Endothelial cell of umbilical vein (primary cell): ENCODE measurements at regions not wholly inside any gene's neighbourhood (a gene's known extent, or its start where the extent isn't known, plus 50 kb on each side); places are given as distances from the start of the nearest gene placed in this dataset.

Experiments used
- BruUV-seq: library from RNA; stranded (reverse); fragments of 400-500 nt; replicated peaks from 2 replicates; lab custom pipeline; 2021; lab: Mats Ljungman, UMichigan
- CTCF ChIA-PET: fragments of 300-600, 350-600 bp; sonication (Branson Sonifier 250); formaldehyde crosslinking; loops from one replicate; lab custom pipeline; 2021; ENCODE audit warnings: antibody characterized with exemption, inconsistent platforms; lab: Charles Lee
- POLR2A ChIA-PET: fragments of 300-600, 350-600 bp; sonication (Branson Sonifier 250); formaldehyde crosslinking; loops from one replicate; lab custom pipeline; 2021; ENCODE audit warnings: antibody characterized with exemption, inconsistent platforms; lab: Charles Lee
- DNase-seq: peaks from one replicate; pipeline ENCODE4 v3.0.0-alpha.2; 2011; ENCODE audit warnings: low read depth, low spot score
- FAIRE-seq: peaks from 2 replicates; lab custom pipeline; 2011; peaks lifted over from hg19 to GRCh38; lab: Jason Lieb, UNC
- H2AFZ ChIP-seq: 2 replicates; pipeline ENCODE4 v1.6.0; 2012; ENCODE audit warnings: low read depth, low read length, control low read depth, inconsistent platforms
- H3K27ac ChIP-seq: 2 replicates; pipeline ENCODE4 v1.5.1; 2011; ENCODE audit warnings: low read depth, mild to moderate bottlenecking, control low read depth, low read length, moderate library complexity; ENCODE audit not compliant: insufficient read depth
- H3K27me3 ChIP-seq, 2 experiments: 2 replicates each; pipeline versions ENCODE4 v1.6.0 to v1.6.1; 2011; ENCODE audit warnings: low read length in 2 of 2, mixed read lengths in 1 of 2; ENCODE audit not compliant: control insufficient read depth in 2 of 2, insufficient read depth in 2 of 2
- H3K36me3 ChIP-seq, 2 experiments: 2 replicates in 1 of 2; 3 replicates in 1 of 2; pipeline ENCODE4 v1.5.1; 2011; ENCODE audit warnings: low read length in 2 of 2, mild to moderate bottlenecking in 1 of 2, moderate library complexity in 1 of 2; ENCODE audit not compliant: control insufficient read depth in 2 of 2, insufficient read depth in 2 of 2; ENCODE audit errors: extremely low read depth in 1 of 2
- H3K4me1 ChIP-seq: 3 replicates; pipeline ENCODE4 v1.5.1; 2011; ENCODE audit warnings: mild to moderate bottlenecking, low read length; ENCODE audit not compliant: control insufficient read depth, insufficient read depth; ENCODE audit errors: extremely low read depth
- H3K4me2 ChIP-seq: 2 replicates; pipeline ENCODE4 v1.6.1; 2011; ENCODE audit warnings: low read length, control low read depth, mixed read lengths; ENCODE audit not compliant: insufficient read depth
- H3K4me3 ChIP-seq, 3 experiments: fragments of 200-600 bp in 1 of 3; sonication (generic), shearing (Covaris generic) in 1 of 3; replicated peaks in 1 of 3; 2 replicates each; pipeline ENCODE4 v1.5.1; 2011 to 2016; ENCODE audit warnings: control low read depth in 3 of 3, low read length in 3 of 3, mild to moderate bottlenecking in 2 of 3, inconsistent platforms in 1 of 3, low read depth in 1 of 3, moderate library complexity in 1 of 3; ENCODE audit not compliant: insufficient read depth in 1 of 3
- H3K79me2 ChIP-seq: 2 replicates; pipeline ENCODE4 v1.6.0; 2012; ENCODE audit warnings: low read length, inconsistent platforms; ENCODE audit not compliant: control insufficient read depth, insufficient read depth
- H3K9ac ChIP-seq: replicated peaks from 2 replicates; pipeline ENCODE3; 2011; ENCODE audit warnings: low read length, control low read depth; ENCODE audit not compliant: insufficient read depth; ENCODE audit errors: extremely low read depth
- H3K9me1 ChIP-seq: replicated peaks from 3 replicates; pipeline ENCODE4 v1.6.0; 2011; ENCODE audit warnings: mild to moderate bottlenecking, low read length; ENCODE audit not compliant: control insufficient read depth, insufficient read depth; ENCODE audit errors: extremely low read depth
- H3K9me3 ChIP-seq: replicated peaks from 2 replicates; pipeline ENCODE4 v1.5.1; 2012; ENCODE audit warnings: low read length, inconsistent platforms; ENCODE audit not compliant: control insufficient read depth, insufficient read depth
- H4K20me1 ChIP-seq: replicated peaks from 2 replicates; pipeline ENCODE3; 2011; ENCODE audit warnings: mild to moderate bottlenecking, low read length; ENCODE audit not compliant: control insufficient read depth, insufficient read depth; ENCODE audit errors: extremely low read depth
- EZH2 ChIP-seq: IDR thresholded peaks from 2 replicates; pipeline ENCODE4 v1.6.1; 2012; ENCODE audit warnings: borderline replicate concordance, low read depth, mild to moderate bottlenecking, moderate library complexity, low read length, inconsistent platforms; ENCODE audit not compliant: severe bottlenecking
- FOS ChIP-seq: IDR thresholded peaks from 2 replicates; pipeline ENCODE4 v1.6.1; 2011; ENCODE audit warnings: mild to moderate bottlenecking, low read length, moderate library complexity, borderline replicate concordance; ENCODE audit not compliant: insufficient read depth
- GATA2 ChIP-seq: IDR thresholded peaks from 2 replicates; pipeline ENCODE4 v1.7.0; 2011; ENCODE audit warnings: low read depth, mild to moderate bottlenecking, moderate library complexity, mixed read lengths, low read length; ENCODE audit not compliant: insufficient read length, insufficient read depth
- JUN ChIP-seq: IDR thresholded peaks from 2 replicates; pipeline ENCODE4 v1.6.1; 2011; ENCODE audit warnings: borderline replicate concordance, low read depth; ENCODE audit not compliant: insufficient read length, insufficient read depth
- MYC ChIP-seq: IDR thresholded peaks from one replicate; pipeline ENCODE4 v1.6.1; 2011; ENCODE audit warnings: mild to moderate bottlenecking, low read depth, low read length
- POLR2A ChIP-seq: IDR thresholded peaks from 2 replicates; pipeline ENCODE4 v1.6.1; 2012; ENCODE audit warnings: low read depth, mild to moderate bottlenecking, control low read depth, low read length
- POLR2AphosphoS5 ChIP-seq: IDR thresholded peaks from 2 replicates; pipeline ENCODE4 v1.6.1; 2012; ENCODE audit warnings: low read depth, mild to moderate bottlenecking, control low read depth, low read length, moderate library complexity; ENCODE audit not compliant: insufficient read depth
- dilution Hi-C: fragments of 300-500 bp; cut with MboI; formaldehyde crosslinking; loops from one replicate; pipeline ENCODE4 v1.15.0; 2019; ENCODE audit warnings: low sequenced_read_pairs; ENCODE audit not compliant: extremely low pct_ligation_motif_present
- intact Hi-C: fragments of 100-400 bp; cut with micrococcal nuclease; formaldehyde crosslinking; loops from one replicate; pipeline ENCODE4 v1.10.0; 2022
- TF ChIP-seq, protein P1 (sequence below): IDR thresholded peaks from 2 replicates; pipeline ENCODE4 v1.6.1; 2011; ENCODE audit not compliant: insufficient read depth, insufficient read length
- TF ChIP-seq, protein P2 (sequence below), 2 donors: IDR thresholded peaks; 1 replicate in 1 of 2; 2 replicates in 1 of 2; pipeline ENCODE4 v1.5.1; 2011; ENCODE audit warnings: low read length in 2 of 2, mild to moderate bottlenecking in 2 of 2, moderate library complexity in 2 of 2, control low read depth in 1 of 2, inconsistent platforms in 1 of 2, low read depth in 1 of 2; ENCODE audit not compliant: insufficient read depth in 1 of 2; ENCODE audit errors: extremely low read depth in 1 of 2

DNA sequence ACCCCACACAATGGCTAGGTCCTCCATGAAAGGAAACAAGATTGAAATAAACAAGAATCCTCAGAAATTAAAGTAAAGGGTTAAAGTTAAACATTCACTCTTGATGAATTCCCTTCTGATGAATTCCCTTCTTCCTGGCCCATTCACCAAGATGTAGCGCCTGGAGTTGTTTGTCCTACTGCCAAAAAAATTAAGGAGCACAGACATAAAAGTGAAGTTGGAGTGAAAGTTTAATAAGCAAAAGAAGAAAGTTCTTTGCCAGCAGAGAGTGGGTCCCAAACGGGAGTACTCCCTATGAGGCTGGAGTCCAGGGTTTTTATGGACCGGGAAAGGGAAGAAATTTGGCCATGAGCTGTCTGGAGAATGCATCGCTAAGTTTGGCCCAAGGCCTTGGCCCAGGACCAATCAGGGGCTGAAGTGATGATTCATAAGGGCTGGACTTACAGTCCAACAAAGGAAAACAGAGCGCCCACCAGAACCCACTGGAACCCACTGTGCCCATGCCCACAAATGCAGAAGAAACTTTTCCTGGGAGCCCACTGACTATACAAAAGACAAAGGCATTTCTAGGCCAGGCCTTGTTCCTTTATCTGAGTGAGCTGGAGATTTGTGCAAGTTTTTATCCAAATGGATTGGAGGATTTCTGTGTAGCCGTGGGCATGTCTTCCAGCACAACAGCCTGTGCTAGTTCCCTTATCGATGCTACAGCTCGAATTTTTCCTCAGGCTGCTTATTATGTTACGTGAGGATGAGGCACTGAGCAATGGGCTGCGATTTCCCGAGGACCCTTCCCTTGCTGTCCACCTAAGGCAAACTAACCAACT is 1561.6 kb downstream of the OTOL1 start:
- H3K36me3 ChIP-seq = no peaks in the 10 kb centered on the region
- no peaks in the 10 kb centered on the region for H4K20me1 ChIP-seq
- TF ChIP-seq EZH2 (no peak), JUN (no peak), POLR2AphosphoS5 (no peak), GATA2 (no peak), POLR2A (no peak), FOS (no peak), MYC (no peak)
- TF ChIP-seq, protein P1, sequence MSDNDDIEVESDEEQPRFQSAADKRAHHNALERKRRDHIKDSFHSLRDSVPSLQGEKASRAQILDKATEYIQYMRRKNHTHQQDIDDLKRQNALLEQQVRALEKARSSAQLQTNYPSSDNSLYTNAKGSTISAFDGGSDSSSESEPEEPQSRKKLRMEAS = no peak
- TF ChIP-seq, protein P2, sequence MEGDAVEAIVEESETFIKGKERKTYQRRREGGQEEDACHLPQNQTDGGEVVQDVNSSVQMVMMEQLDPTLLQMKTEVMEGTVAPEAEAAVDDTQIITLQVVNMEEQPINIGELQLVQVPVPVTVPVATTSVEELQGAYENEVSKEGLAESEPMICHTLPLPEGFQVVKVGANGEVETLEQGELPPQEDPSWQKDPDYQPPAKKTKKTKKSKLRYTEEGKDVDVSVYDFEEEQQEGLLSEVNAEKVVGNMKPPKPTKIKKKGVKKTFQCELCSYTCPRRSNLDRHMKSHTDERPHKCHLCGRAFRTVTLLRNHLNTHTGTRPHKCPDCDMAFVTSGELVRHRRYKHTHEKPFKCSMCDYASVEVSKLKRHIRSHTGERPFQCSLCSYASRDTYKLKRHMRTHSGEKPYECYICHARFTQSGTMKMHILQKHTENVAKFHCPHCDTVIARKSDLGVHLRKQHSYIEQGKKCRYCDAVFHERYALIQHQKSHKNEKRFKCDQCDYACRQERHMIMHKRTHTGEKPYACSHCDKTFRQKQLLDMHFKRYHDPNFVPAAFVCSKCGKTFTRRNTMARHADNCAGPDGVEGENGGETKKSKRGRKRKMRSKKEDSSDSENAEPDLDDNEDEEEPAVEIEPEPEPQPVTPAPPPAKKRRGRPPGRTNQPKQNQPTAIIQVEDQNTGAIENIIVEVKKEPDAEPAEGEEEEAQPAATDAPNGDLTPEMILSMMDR (IDR thresholded peaks at IDR 0.05; ENCODE audit: extremely low read depth in 1 of 2, insufficient read depth in 1 of 2, low read depth in 1 of 2, low read length in 2 of 2) = no peak
- H3K4me3 ChIP-seq = no peak overlapping the region
- no peak overlapping the region for H3K9ac ChIP-seq
- H3K27me3 ChIP-seq = no peaks in the 10 kb centered on the region
- H3K79me2 ChIP-seq = no peaks in the 10 kb centered on the region
- ChIA-PET POLR2A (no interaction called here), CTCF (no interaction called here)
- no peak for FAIRE-seq
- H3K9me3 ChIP-seq = peaks cover 3% of the 10 kb centered on the region
- no TSS peak for BruUV-seq
- no peak overlapping the region for H3K4me2 ChIP-seq
- H2AFZ ChIP-seq = no peak overlapping the region
- H3K27ac ChIP-seq = no peak overlapping the region
- no peak for DNase-seq
- H3K9me1 ChIP-seq = no peaks in the 10 kb centered on the region
- dilution Hi-C loops (no loop called here), intact Hi-C loops (loop anchor here (5.0 to 10.0 kb wide), 2 partner anchors 1206 to 1493 kb away; no protein-coding TSS in a partner anchor)
- H3K4me1 ChIP-seq = no peaks in the 10 kb centered on the region
